DMS114 treated with DMSO at 0.1 percent for 48 hours (cell line): ENCODE measurements at regions not wholly inside any gene's neighbourhood (a gene's known extent, or its start where the extent isn't known, plus 50 kb on each side); places are given as distances from the start of the nearest gene placed in this dataset.

Experiments used
- DNase-seq: peaks from one replicate; lab custom pipeline; 2025; ENCODE audit not compliant: unreplicated experiment; lab: John Stamatoyannopoulos, UW

DNA sequence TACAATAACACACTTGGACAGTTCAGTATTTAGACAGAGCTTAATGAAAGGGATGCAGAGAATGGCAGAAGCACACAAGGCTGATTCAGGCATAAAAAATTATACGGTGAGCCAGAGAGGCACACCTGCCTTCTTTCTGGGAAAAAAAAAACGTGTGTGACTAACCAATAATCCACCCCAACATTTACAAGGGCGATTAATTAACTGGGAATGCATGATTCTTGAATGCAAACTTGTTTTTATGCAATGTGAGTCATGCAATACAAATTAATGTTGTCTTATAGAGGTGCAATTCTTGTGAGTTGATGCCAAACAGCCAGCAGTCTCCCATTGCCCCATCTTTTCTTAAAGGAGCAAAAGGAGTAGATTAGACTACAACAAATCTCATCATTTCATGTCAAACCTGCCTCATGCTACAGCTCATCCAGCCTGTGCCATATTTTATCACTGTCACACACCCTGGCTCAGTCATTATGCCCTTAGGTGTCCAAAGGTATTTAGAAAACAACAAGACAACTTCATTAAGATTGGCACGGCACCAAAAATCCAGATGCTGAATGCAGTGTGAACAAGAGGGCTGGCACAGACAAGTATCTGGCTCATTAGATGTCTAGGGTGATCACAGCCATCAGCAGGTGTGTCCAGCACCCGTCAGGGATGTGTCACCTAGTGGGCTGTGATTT, 721.1 kb downstream of the EFNB2 start:
- no peak for DNase-seq

- no peak for DNase-seq
Measured at GRCh38 chr13:105806628-105806920, 728.9 kb downstream of the EFNB2 start.

DNA sequence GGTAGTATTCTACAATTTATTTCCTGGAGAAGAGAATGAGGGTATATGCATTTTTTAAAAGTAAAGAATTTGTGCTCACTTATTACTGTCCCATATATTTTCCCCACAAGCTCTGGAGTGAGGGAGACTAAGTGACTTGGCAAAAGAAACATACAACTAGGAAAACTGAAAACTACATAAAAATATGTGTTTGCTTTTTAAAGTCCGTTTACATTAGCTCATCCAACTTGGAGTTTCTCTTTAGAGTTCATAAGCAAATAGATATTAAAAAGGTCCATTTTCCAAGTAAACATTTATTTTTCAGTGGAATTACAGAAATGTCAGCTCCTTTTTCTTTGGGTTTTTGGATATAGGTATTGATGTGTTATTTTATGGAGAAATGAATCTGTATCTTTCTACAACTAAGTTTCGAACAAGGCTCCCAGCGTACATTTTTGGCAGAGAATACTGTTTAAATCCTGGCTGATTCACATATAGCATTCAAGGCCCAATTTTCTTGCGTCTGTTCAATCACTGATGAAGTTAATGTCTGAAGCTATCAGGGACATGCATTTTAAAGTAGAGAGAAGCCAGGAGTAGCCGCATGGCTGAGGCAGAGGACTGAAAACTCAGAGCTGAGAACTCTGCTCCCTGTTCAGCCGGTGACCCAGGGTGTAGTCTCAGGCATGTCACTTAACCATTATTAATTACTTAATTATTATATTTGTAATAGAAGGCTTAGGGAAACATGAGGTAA, 729.4 kb downstream of the EFNB2 start:
- no peak for DNase-seq

DNA sequence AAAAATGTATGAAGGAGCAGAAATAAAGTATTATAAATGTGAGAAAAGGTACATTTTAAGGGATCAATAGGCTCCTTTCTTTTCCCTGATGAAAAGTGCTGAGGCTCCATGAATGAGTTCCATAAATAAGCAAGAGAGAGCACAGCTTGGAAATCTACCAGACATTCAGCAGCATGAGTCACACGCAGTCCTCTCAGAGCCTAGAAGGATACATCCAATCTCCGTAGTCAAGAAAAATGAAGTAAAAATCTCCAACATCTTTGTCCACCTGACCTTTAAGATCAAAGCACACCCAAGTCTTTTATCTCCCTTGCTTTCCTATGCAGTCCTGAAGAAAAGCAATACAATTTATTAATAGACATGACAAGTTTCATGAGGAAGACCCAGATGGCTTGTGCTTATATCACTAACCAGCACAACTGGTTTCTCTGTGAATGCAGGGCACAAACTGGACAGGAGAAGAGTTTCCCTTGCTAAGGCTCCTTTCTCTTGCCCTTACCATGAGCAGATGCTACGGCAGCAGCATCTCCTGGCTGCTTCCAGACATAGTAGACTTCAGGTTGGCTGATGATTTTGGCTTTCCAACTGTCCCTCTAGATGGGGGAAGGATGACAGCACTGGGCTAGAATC, 730.8 kb downstream of the EFNB2 start:
- DNase-seq = no peak

DNA sequence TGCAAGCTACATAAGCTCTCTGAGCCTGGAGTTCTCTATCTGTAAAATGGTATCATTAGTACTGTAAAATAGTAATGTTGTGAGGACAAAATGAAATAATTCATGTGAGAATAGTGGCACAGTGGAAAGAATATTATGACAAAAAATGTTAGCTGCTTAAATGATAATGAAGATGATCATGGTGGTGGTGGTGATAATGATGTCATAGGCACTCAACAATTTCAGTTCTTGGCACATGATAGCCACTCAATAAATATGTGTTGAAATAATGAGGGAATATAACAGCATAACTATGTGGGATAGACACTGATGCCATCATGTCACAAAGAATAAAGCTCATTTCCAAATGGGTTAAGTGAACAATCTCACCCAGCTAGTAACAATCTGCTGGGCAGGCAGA, 736.3 kb downstream of the EFNB2 start:
- no peak for DNase-seq

DNA sequence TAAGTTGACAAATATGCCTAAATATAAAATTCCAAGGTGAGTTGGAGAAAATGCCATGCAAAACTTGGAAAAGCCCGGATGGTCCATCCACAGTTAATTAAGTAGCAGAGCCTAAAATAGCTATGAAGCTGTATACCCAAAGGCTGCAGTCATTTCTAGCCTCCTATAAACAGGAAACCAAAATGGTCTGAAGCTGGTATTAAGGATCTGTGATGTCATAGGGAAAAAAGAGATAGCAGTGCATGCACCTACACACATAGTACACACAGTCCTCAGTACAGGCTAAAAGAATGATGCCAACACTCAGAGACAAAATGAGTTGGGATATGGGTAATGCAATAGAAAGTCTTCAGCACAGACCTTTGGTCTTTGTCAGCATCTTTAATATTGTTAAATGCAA, 736.9 kb downstream of the EFNB2 start:
- no peak for DNase-seq

- DNase-seq = no peak
Measured at GRCh38 chr13:105796081-105796480, 739.4 kb downstream of the EFNB2 start.

DNA sequence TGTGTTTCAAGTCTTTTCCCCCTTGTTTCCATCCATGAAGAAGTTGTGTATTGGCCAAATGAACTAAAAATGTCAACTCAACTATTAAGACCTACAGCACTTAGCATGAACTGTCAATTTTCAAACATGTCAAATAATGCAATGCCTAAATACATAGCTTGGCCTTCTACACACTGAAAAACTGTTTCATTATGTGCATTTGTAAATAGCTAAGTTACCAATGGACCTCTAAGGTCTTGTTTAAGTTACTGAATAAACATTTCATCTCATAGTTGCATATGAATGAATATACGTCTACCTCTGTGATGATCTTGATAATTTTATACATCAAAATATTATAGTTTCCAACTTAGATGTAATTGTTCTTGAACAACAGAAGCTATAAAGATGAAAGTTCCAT, 744.5 kb downstream of the EFNB2 start:
- DNase-seq = no peak

- DNase-seq = no peak
Measured at GRCh38 chr13:105788530-105788929, 746.9 kb downstream of the EFNB2 start.

DNA sequence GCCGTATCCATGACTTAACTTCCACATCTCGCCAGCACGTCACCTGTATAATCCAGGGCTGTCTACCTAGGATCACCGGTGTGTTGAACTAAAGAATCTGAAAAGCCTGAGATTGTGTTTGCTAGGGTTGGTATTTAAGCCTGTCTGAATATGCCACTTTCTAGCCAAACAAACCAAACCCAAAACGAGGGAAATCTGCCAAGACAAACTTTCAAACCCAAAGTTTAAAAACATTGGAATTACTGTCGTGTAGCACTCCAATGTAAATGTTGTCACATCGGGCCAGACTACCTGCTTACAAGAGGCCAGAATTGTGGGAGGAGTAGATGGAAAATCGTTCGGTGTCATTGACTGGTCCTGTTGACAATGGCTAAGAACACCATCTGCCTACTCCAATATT, 747.8 kb downstream of the EFNB2 start:
- no peak for DNase-seq

- DNase-seq = no peak
Measured at GRCh38 chr13:105785436-105785835, 750.0 kb downstream of the EFNB2 start.

DNA sequence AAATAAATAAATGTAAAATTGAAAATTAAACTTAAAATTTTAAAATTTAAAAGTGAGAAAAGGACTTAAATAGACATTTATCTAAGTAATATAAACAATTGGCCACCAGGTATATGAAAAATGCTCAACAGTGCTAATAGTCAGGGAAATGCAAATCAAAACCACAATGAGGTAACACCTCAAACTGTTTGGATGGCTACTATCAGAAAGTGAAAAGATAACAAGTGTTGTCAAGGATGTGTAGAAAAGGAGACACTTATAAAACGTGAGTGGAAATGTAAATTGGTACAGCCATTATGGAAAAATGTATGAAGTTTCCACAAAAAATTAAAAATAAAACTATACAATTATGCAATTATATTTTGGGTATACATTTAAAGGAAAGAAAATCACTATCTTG, 752.2 kb downstream of the EFNB2 start:
- no peak for DNase-seq

DNA sequence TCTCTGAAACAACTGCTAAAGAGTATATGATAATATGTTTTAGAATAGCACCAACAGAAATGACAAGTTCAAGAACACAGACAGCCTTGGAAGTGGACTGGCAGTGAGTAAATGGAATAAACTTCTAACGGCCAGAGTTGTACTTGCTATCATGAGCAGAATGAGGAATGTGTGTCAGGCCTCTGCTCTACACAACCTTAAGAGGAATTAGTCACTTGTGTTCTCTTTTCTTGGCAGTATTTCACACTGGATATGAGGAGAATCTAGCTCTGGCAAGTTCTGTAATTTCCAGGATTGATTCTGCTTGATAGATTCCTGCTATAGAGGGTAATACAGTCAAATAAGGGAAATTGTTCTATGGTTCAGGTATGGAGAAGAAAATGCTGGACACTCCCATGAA, 757.3 kb downstream of the EFNB2 start:
- DNase-seq = no peak

GRCh38 chr13:105774739-105775460, 760.6 kb downstream of the EFNB2 start:
- no peak for DNase-seq

- no peak for DNase-seq
Measured at GRCh38 chr13:105773863-105774538, 761.5 kb downstream of the EFNB2 start.

DNA sequence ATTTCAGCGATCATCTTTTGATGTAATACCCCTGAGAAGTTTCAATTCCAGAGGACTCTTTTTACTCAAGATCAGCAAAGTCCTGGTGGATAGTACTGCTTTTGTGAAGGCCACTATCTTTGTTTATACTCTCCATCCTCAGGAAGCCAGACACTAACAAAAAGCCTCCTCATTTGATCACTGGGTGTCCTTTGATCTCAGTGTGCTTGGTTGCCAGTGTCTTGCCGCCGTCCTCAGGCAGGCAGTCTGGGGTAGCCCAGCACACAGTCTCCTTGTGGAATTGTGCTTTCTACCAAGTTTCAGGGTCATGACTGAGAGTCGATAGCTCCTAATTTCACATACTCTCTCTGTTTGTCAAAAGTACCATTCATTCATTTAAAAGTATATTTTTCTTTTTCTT, 762.2 kb downstream of the EFNB2 start:
- DNase-seq = no peak

DNA sequence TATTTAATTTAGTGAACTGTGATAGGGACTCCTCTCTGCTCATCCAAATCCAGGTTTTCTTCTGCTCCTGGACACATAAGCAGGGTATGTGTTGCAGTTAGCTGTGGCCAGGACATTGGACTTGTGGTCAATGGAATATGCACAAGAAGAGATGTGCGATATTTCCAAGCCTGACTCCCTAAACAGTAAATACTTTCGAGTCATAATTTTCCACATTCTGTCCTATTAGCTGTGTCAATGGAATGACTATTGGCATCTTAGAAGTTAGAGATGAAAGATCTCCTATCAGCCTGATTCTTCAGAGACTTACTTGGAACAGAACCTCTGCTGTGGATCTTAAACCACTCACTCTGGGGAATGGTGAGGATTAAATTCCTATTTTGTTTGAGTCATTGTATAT, 771.0 kb downstream of the EFNB2 start:
- DNase-seq = no peak

GRCh38 chr13:105763851-105764250, 771.6 kb downstream of the EFNB2 start:
- no peak for DNase-seq

GRCh38 chr13:105762096-105762495, 773.4 kb downstream of the EFNB2 start:
- DNase-seq = no peak

DNA sequence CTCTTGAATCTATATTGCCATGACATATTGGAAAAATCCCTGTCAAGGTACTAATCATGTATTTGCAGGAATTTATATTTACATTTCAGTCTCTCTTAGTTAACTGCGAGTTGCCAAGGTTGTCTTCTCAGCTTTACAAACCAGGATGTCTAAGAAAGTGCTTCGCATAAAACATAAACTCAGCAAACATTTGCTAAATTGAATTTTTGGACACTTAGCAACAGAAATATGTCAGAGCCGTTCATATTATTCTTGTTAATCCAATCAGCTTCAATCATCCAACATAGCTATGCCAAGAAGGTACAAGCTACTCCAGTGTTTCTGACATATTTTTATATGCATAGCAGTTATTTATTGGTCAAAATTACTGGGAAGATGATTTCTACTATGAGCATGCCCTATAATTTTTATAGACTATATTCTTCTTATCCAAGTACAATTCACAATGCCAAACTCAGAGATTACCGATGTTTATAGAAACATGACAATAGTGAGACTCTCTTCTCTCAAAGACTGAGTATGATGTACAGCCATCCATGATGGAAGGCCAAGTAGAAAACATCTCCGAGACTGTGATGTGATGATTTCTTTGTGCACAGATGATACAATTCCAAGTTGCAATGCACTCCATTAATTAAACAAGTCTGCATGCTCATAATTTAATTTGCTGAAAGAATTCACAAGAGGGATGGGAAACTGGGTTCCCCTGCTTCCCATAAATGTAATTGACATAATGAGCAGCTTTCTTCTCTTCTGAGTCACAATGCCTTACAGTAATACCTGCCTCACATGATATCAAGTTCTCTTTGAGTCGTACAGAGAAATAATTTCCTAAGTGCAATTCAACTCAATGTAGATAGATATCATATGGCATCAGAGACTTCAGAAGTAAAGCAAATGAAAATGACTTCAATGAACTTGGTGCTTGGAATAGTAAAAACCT, 776.3 kb downstream of the EFNB2 start:
- no peak for DNase-seq
